ENCODE measurements at regions not wholly inside any gene's neighbourhood (a gene's known extent, or its start where the extent isn't known, plus 50 kb on each side); places are given as distances from the start of the nearest gene placed in this dataset.

DNA sequence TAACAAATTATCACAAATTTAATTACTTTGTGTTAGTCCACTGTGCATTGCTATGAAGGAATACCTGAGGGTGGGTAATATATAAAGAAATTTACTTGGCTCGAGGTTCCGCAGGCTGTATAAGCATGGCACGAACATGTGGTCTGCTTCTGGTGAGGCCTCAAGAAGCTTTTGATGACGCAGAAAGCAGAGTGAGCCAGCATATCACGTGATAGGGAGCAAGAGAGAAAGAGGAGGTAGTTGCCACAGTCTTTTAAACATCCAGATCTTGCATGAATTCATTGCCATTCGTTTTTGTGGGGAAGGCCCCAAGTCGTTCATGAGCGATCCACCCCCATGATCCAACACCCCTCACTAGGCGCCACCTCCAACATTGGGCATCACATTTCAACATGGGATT is 733.7 kb downstream of the GRIK2 start:
- no peak overlapping the region for H3K4me2 ChIP-seq (ENCODE audit: insufficient read depth, low read length)
- no peaks in the 10 kb centered on the region for H3K79me2 ChIP-seq (ENCODE audit: control insufficient read depth, insufficient read depth, low read length)
- H3K9me1 ChIP-seq (replicated peaks; ENCODE audit: control insufficient read depth, extremely low read depth, insufficient read depth, low read length), result no peaks in the 10 kb centered on the region
- TF ChIP-seq, protein P1, sequence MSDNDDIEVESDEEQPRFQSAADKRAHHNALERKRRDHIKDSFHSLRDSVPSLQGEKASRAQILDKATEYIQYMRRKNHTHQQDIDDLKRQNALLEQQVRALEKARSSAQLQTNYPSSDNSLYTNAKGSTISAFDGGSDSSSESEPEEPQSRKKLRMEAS (IDR thresholded peaks at IDR 0.05; ENCODE audit: insufficient read depth, insufficient read length), result no peak
- no peak for TF ChIP-seq GATA2 (IDR thresholded peaks at IDR 0.05; ENCODE audit: insufficient read depth, insufficient read length, low read depth, low read length)
- no peak for TF ChIP-seq JUN (IDR thresholded peaks at IDR 0.05; ENCODE audit: borderline replicate concordance, insufficient read depth, insufficient read length, low read depth)
- TF ChIP-seq, protein P2, sequence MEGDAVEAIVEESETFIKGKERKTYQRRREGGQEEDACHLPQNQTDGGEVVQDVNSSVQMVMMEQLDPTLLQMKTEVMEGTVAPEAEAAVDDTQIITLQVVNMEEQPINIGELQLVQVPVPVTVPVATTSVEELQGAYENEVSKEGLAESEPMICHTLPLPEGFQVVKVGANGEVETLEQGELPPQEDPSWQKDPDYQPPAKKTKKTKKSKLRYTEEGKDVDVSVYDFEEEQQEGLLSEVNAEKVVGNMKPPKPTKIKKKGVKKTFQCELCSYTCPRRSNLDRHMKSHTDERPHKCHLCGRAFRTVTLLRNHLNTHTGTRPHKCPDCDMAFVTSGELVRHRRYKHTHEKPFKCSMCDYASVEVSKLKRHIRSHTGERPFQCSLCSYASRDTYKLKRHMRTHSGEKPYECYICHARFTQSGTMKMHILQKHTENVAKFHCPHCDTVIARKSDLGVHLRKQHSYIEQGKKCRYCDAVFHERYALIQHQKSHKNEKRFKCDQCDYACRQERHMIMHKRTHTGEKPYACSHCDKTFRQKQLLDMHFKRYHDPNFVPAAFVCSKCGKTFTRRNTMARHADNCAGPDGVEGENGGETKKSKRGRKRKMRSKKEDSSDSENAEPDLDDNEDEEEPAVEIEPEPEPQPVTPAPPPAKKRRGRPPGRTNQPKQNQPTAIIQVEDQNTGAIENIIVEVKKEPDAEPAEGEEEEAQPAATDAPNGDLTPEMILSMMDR (IDR thresholded peaks at IDR 0.05; ENCODE audit: extremely low read depth in 1 of 2, insufficient read depth in 1 of 2, low read depth in 1 of 2, low read length in 2 of 2), result no peak
- no peak for TF ChIP-seq EZH2 (IDR thresholded peaks at IDR 0.05; ENCODE audit: borderline replicate concordance, low read depth, low read length, severe bottlenecking)
- no peak for TF ChIP-seq POLR2A (IDR thresholded peaks at IDR 0.05; ENCODE audit: low read depth, low read length)
- ChIA-PET POLR2A (no interaction called here), CTCF (no interaction called here)
- no peak overlapping the region for H3K4me3 ChIP-seq (replicated peaks in 1 of 3; ENCODE audit: insufficient read depth in 1 of 3, low read depth in 1 of 3, low read length in 3 of 3)
- no peaks in the 10 kb centered on the region for H3K9me3 ChIP-seq (replicated peaks; ENCODE audit: control insufficient read depth, insufficient read depth, low read length)
- H3K27ac ChIP-seq (ENCODE audit: insufficient read depth, low read depth, low read length), result no peak overlapping the region
- FAIRE-seq (no peak), DNase-seq (ENCODE audit: low read depth, low spot score) (no peak)
- BruUV-seq (replicated peaks), result no TSS peak
- no peaks in the 10 kb centered on the region for H4K20me1 ChIP-seq (replicated peaks; ENCODE audit: control insufficient read depth, extremely low read depth, insufficient read depth, low read length)
- no peak overlapping the region for H2AFZ ChIP-seq (ENCODE audit: low read depth, low read length)
- H3K36me3 ChIP-seq (ENCODE audit: control insufficient read depth in 2 of 2, extremely low read depth in 1 of 2, insufficient read depth in 2 of 2, low read length in 2 of 2), result no peaks in the 10 kb centered on the region
- no peaks in the 10 kb centered on the region for H3K27me3 ChIP-seq (ENCODE audit: control insufficient read depth in 2 of 2, insufficient read depth in 2 of 2, low read length in 2 of 2)
- dilution Hi-C loops (cut with MboI; ENCODE audit: extremely low pct_ligation_motif_present, low sequenced_read_pairs) (no loop called here), intact Hi-C loops (cut with micrococcal nuclease) (no loop called here)
- H3K4me1 ChIP-seq (ENCODE audit: control insufficient read depth, extremely low read depth, insufficient read depth, low read length), result no peaks in the 10 kb centered on the region
- H3K9ac ChIP-seq (replicated peaks; ENCODE audit: extremely low read depth, insufficient read depth, low read length), result no peak overlapping the region

DNA sequence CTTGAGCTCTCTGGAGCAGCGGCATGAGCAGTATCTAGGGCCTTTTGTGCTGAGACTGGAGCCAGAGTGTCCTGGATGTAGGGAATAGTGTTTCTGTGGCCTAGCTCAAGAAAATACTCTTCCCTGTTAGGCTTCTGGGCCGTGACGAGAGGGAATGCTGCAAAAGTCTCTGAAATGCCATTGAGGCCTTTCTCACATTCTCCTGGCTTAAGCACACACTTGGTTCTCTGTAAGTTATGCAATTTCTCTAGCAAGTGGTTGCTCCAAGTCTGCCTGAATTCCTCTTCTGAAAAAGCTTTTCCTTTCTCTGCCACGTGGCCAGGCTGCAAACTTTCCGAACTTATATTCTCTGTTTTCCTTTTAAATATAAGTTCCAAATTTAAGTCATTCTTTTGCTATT is 744.4 kb downstream of the GRIK2 start:
- DNase-seq (ENCODE audit: low read depth, low spot score) (no peak), FAIRE-seq (no peak)
- Histone ChIP-seq H3K4me3 (replicated peaks in 1 of 3; ENCODE audit: insufficient read depth in 1 of 3, low read depth in 1 of 3, low read length in 3 of 3) (no peak overlapping the region), H3K9me1 (replicated peaks; ENCODE audit: control insufficient read depth, extremely low read depth, insufficient read depth, low read length) (no peaks in the 10 kb centered on the region), H3K9me3 (replicated peaks; ENCODE audit: control insufficient read depth, insufficient read depth, low read length) (peaks cover 2% of the 10 kb centered on the region), H3K36me3 (ENCODE audit: control insufficient read depth in 2 of 2, extremely low read depth in 1 of 2, insufficient read depth in 2 of 2, low read length in 2 of 2) (no peaks in the 10 kb centered on the region), H3K4me1 (ENCODE audit: control insufficient read depth, extremely low read depth, insufficient read depth, low read length) (no peaks in the 10 kb centered on the region), H3K79me2 (ENCODE audit: control insufficient read depth, insufficient read depth, low read length) (no peaks in the 10 kb centered on the region), H3K27me3 (ENCODE audit: control insufficient read depth in 2 of 2, insufficient read depth in 2 of 2, low read length in 2 of 2) (no peaks in the 10 kb centered on the region), H4K20me1 (replicated peaks; ENCODE audit: control insufficient read depth, extremely low read depth, insufficient read depth, low read length) (no peaks in the 10 kb centered on the region), H2AFZ (ENCODE audit: low read depth, low read length) (no peak overlapping the region), H3K9ac (replicated peaks; ENCODE audit: extremely low read depth, insufficient read depth, low read length) (no peak overlapping the region), H3K27ac (ENCODE audit: insufficient read depth, low read depth, low read length) (no peak overlapping the region), H3K4me2 (ENCODE audit: insufficient read depth, low read length) (no peak overlapping the region)
- TF ChIP-seq GATA2 (IDR thresholded peaks at IDR 0.05; ENCODE audit: insufficient read depth, insufficient read length, low read depth, low read length), result no peak
- TF ChIP-seq, protein P2 (IDR thresholded peaks at IDR 0.05; ENCODE audit: extremely low read depth in 1 of 2, insufficient read depth in 1 of 2, low read depth in 1 of 2, low read length in 2 of 2), result no peak
- dilution Hi-C loops (cut with MboI; ENCODE audit: extremely low pct_ligation_motif_present, low sequenced_read_pairs), result no loop called here
- intact Hi-C loops (cut with micrococcal nuclease), result no loop called here
- POLR2A ChIA-PET, result no interaction called here
- BruUV-seq (replicated peaks), result no TSS peak
- CTCF ChIA-PET, result no interaction called here
